OCI-LY7 (cell line): ENCODE measurements at regions not wholly inside any gene's neighbourhood (a gene's known extent, or its start where the extent isn't known, plus 50 kb on each side); places are given as distances from the start of the nearest gene placed in this dataset.

ENCODE experiments used
- BruUV-seq: library from RNA; stranded (reverse); fragments of 400-500 nt; replicated peaks from 2 replicates; lab custom pipeline; 2021; lab: Mats Ljungman, UMichigan
- CTCF ChIA-PET: fragments of 300-600 bp; sonication (Branson Sonifier 250); formaldehyde crosslinking; loops from one replicate; lab custom pipeline; 2022; ENCODE audit warnings: antibody characterized with exemption; ENCODE audit not compliant: unreplicated experiment; lab: Charles Lee
- POLR2A ChIA-PET: fragments of 300-600 bp; sonication (Branson Sonifier 250); formaldehyde crosslinking; loops from one replicate; lab custom pipeline; 2022; ENCODE audit warnings: antibody characterized with exemption; lab: Charles Lee
- DNase-seq: peaks from one replicate; pipeline ENCODE4 v3.0.0-alpha.2; 2015; ENCODE audit warnings: low spot score
- H2AFZ ChIP-seq: fragments of 200-600 bp; sonication (generic), shearing (Covaris generic); 2 replicates; pipeline ENCODE4 v1.6.1; 2014; ENCODE audit warnings: mild to moderate bottlenecking, antibody characterized with exemption, low read length, moderate library complexity
- H3K27ac ChIP-seq: fragments of 200-600 bp; sonication (generic); 2 replicates; pipeline ENCODE4 v1.5.1; 2014; ENCODE audit warnings: mixed run types, low read depth, mild to moderate bottlenecking, moderate library complexity, low read length, inconsistent platforms; ENCODE audit not compliant: poor library complexity, severe bottlenecking
- H3K36me3 ChIP-seq: fragments of 200-600 bp; sonication (generic); 2 replicates; pipeline ENCODE4 v1.6.1; 2014; ENCODE audit warnings: mild to moderate bottlenecking, antibody characterized with exemption, low read length, moderate library complexity, mixed read lengths; ENCODE audit not compliant: insufficient read depth
- H3K4me1 ChIP-seq: fragments of 200-600 bp; sonication (generic); 2 replicates; pipeline ENCODE4 v1.5.1; 2014; ENCODE audit warnings: mild to moderate bottlenecking, low read length; ENCODE audit not compliant: insufficient read depth, poor library complexity, severe bottlenecking
- H3K4me2 ChIP-seq: fragments of 200-600 bp; sonication (generic); 2 replicates; pipeline ENCODE4 v1.6.1; 2014; ENCODE audit warnings: mild to moderate bottlenecking, low read length
- H3K4me3 ChIP-seq: fragments of 200-600 bp; sonication (generic); 2 replicates; pipeline ENCODE4 v1.5.1; 2014; ENCODE audit warnings: mild to moderate bottlenecking, low read depth, low read length; ENCODE audit not compliant: poor library complexity, severe bottlenecking
- H3K79me2 ChIP-seq: fragments of 200-600 bp; sonication (generic); 2 replicates; pipeline ENCODE4 v1.6.1; 2016; ENCODE audit warnings: low read depth, mild to moderate bottlenecking, low read length, moderate library complexity, mixed read lengths; ENCODE audit not compliant: insufficient read depth
- H3K9me2 ChIP-seq: fragments of 200-600 bp; sonication (generic); 2 replicates; pipeline ENCODE4 v1.6.1; 2016; ENCODE audit warnings: mild to moderate bottlenecking, low read length, mixed read lengths; ENCODE audit not compliant: insufficient read depth
- H3K9me3 ChIP-seq: fragments of 200-600 bp; sonication (generic); 2 replicates; pipeline ENCODE4 v1.6.1; 2014; ENCODE audit warnings: mild to moderate bottlenecking, mixed run types, low read length, mixed read lengths
- H4K20me1 ChIP-seq: fragments of 200-600 bp; sonication (generic); 2 replicates; pipeline ENCODE4 v1.6.1; 2014; ENCODE audit warnings: mild to moderate bottlenecking, antibody characterized with exemption, low read length, moderate library complexity, mixed read lengths; ENCODE audit not compliant: insufficient read depth
- EZH2phosphoT487 ChIP-seq: fragments of 200-600 bp; sonication (generic); IDR thresholded peaks from 2 replicates; pipeline ENCODE4 v1.6.1; 2018; ENCODE audit warnings: low read depth, borderline replicate concordance, mild to moderate bottlenecking, mixed run types, antibody characterized with exemption, low read length, moderate library complexity, mixed read lengths
- intact Hi-C: fragments of 100-400 bp; cut with micrococcal nuclease; formaldehyde crosslinking; loops from one replicate; pipeline ENCODE4 v1.10.0; 2022; ENCODE audit not compliant: unreplicated experiment
- TF ChIP-seq, protein P1 (sequence below): fragments of 200-600 bp; sonication (generic); conservative IDR thresholded peaks from 2 replicates; pipeline ENCODE4 v1.5.1; 2014; ENCODE audit warnings: mild to moderate bottlenecking, antibody characterized with exemption, low read length, moderate library complexity, mixed read lengths

DNA sequence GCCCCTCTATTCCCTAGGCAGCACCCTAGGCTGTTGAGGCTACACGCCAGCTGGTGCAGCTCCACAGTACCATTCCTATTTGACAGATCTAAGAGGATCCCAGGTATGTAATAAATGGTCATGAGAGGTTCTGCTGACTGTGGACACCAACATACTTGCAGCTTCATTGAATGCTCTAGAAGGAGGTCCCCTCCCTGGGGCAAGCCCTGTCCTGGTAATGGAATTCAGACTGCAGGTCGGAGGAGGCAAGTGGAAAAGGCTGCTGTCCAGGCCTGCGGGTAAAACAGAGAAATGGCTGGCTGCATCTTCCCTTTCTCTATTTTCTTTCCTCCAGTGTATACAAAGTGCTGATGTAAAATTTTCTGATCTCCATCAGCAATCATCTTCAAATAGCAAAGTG lies 66.1 kb upstream of the ZNF648 start:
- Histone ChIP-seq H3K36me3 (no peaks in the 10 kb centered on the region), H3K9me2 (no peaks in the 10 kb centered on the region), H3K4me3 (no peak overlapping the region), H2AFZ (no peak overlapping the region), H3K27ac (no peak overlapping the region), H3K4me1 (no peaks in the 10 kb centered on the region), H3K4me2 (no peak overlapping the region), H3K9me3 (no peaks in the 10 kb centered on the region), H4K20me1 (no peaks in the 10 kb centered on the region), H3K79me2 (no peaks in the 10 kb centered on the region)
- ChIA-PET CTCF (no interaction called here), POLR2A (no interaction called here)
- intact Hi-C loops = no loop called here
- no TSS peak for BruUV-seq
- TF ChIP-seq EZH2phosphoT487 = no peak
- TF ChIP-seq, protein P1, sequence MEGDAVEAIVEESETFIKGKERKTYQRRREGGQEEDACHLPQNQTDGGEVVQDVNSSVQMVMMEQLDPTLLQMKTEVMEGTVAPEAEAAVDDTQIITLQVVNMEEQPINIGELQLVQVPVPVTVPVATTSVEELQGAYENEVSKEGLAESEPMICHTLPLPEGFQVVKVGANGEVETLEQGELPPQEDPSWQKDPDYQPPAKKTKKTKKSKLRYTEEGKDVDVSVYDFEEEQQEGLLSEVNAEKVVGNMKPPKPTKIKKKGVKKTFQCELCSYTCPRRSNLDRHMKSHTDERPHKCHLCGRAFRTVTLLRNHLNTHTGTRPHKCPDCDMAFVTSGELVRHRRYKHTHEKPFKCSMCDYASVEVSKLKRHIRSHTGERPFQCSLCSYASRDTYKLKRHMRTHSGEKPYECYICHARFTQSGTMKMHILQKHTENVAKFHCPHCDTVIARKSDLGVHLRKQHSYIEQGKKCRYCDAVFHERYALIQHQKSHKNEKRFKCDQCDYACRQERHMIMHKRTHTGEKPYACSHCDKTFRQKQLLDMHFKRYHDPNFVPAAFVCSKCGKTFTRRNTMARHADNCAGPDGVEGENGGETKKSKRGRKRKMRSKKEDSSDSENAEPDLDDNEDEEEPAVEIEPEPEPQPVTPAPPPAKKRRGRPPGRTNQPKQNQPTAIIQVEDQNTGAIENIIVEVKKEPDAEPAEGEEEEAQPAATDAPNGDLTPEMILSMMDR = no peak
- no peak for DNase-seq

DNA sequence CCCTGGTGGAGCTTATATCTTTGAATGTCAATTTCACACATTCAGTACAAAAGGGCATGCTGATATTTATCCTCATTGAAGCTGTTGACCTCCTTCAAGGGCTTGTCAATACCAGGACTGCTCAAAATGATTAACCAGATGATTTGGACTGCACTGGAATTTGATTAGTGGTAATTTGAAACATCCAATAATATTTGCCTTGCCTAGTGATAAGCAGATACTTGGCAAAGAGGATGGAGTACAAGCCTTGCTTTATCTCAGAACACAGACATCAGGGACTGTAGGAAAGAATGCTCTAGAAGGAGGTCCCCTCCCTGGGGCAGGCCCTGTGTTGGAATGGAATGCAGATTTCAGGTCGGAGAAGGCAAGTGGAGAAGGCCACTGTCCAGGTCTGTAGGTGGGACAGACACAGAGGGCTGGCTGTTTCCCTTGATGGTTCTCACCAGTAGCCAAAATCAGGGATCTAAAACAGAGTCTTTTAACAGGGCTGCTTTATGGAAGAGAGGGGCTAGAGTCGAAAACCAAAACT lies 64.8 kb upstream of the ZNF648 start:
- BruUV-seq = no TSS peak
- Histone ChIP-seq H4K20me1 (no peaks in the 10 kb centered on the region), H3K4me2 (no peak overlapping the region), H3K36me3 (no peaks in the 10 kb centered on the region), H3K27ac (no peak overlapping the region), H3K79me2 (no peaks in the 10 kb centered on the region), H3K9me3 (no peaks in the 10 kb centered on the region), H3K4me3 (no peak overlapping the region), H2AFZ (no peak overlapping the region), H3K9me2 (no peaks in the 10 kb centered on the region), H3K4me1 (no peaks in the 10 kb centered on the region)
- TF ChIP-seq, protein P1 = no peak
- no peak for TF ChIP-seq EZH2phosphoT487
- intact Hi-C loops = no loop called here
- ChIA-PET CTCF (no interaction called here), POLR2A (interaction anchor here (0.6 kb wide), 1 partner anchor 11 kb away, joined by 3 read pairs; no protein-coding TSS in a partner anchor)
- no peak for DNase-seq

DNA sequence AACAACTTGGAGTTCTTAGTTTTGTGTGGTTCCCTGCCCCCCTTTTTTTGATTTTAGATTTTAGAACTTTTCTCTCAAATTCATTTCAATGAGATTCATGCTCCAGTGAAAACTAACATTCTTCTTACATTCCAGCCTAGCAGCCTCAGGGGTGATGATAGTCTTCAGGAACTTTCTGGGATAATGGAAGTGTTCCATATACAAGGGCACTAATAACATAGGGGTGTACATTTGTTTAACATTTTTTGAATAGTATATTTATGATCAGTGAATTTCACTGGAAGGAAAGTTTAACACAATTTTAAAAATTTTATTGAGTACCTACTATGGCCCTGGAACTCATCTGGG lies 61.4 kb upstream of the ZNF648 start:
- Histone ChIP-seq H2AFZ (no peak overlapping the region), H3K27ac (no peak overlapping the region), H3K9me3 (no peaks in the 10 kb centered on the region), H3K4me2 (no peak overlapping the region), H3K4me3 (no peak overlapping the region), H3K9me2 (no peaks in the 10 kb centered on the region), H4K20me1 (no peaks in the 10 kb centered on the region), H3K79me2 (no peaks in the 10 kb centered on the region), H3K4me1 (no peaks in the 10 kb centered on the region), H3K36me3 (no peaks in the 10 kb centered on the region)
- ChIA-PET CTCF (no interaction called here), POLR2A (no interaction called here)
- BruUV-seq = no TSS peak
- intact Hi-C loops = no loop called here
- TF ChIP-seq, protein P1 = no peak
- TF ChIP-seq EZH2phosphoT487 = no peak
- DNase-seq = no peak
